ENCODE measurements at regions not wholly inside any gene's neighbourhood (a gene's known extent, or its start where the extent isn't known, plus 50 kb on each side); places are given as distances from the start of the nearest gene placed in this dataset.

GRCh38 chr20:24797113-24797512 is 152.0 kb upstream of the CST7 start:
- TF ChIP-seq POLR2A (IDR thresholded peaks at IDR 0.05; ENCODE audit: low read length), result no peak
- no peak for TF ChIP-seq GATA1 (IDR thresholded peaks at IDR 0.05; ENCODE audit: low read depth, low read length)

Measured in erythroblast (primary cell).